ENCODE measurements at regions not wholly inside any gene's neighbourhood (a gene's known extent, or its start where the extent isn't known, plus 50 kb on each side); places are given as distances from the start of the nearest gene placed in this dataset.

GRCh38 chr6:27076116-27076515 is 171.4 kb upstream of the PRSS16 start (continued):
- TF ChIP-seq ARID5B (CRISPR knock-in tag; IDR thresholded peaks at IDR 0.05) (peak; percentile 25; the same call in 1 of the 2 replicates), MED1 (CRISPR knock-in tag; IDR thresholded peaks at IDR 0.05) (0 out of 2 replicates have a peak, but pooled peaks have one; percentile 10), ZNF34 (CRISPR knock-in tag; IDR thresholded peaks at IDR 0.05; ENCODE audit: borderline replicate concordance) (no peak), TRAFD1 (CRISPR knock-in tag; IDR thresholded peaks at IDR 0.05; ENCODE audit: borderline replicate concordance) (no peak), ZSCAN31 (CRISPR knock-in tag; IDR thresholded peaks at IDR 0.05; ENCODE audit: low read depth) (no peak), MED13 (CRISPR knock-in tag; IDR thresholded peaks at IDR 0.05) (no peak), TBL1XR1 (IDR thresholded peaks at IDR 0.05; ENCODE audit: borderline replicate concordance, low read length, partially characterized antibody) (no peak), BCL6 (CRISPR knock-in tag; IDR thresholded peaks at IDR 0.05) (0 out of 2 replicates have a peak, but pooled peaks have one; percentile 16), ZFAT (CRISPR knock-in tag; conservative IDR thresholded peaks at IDR 0.05) (no peak), GMEB2 (CRISPR knock-in tag; IDR thresholded peaks at IDR 0.05; ENCODE audit: low read depth) (no peak), ZNF317 (CRISPR knock-in tag; IDR thresholded peaks at IDR 0.05) (no peak), FOXO4 (CRISPR knock-in tag; conservative IDR thresholded peaks at IDR 0.05) (no peak), HCFC1 (IDR thresholded peaks at IDR 0.05; ENCODE audit: low read depth, low read length) (no peak), NFKB2 (CRISPR knock-in tag; IDR thresholded peaks at IDR 0.05; ENCODE audit: borderline replicate concordance) (no peak), ZNF282 (IDR thresholded peaks at IDR 0.05; ENCODE audit: partially characterized antibody) (no peak), ZIK1 (CRISPR knock-in tag; IDR thresholded peaks at IDR 0.05; ENCODE audit: borderline replicate concordance, low read depth) (no peak), GABPA (IDR thresholded peaks at IDR 0.05; ENCODE audit: low read depth, low read length) (no peak), GABPA (CRISPR knock-in tag; IDR thresholded peaks at IDR 0.05; ENCODE audit: low read depth) (no peak), HOMEZ (CRISPR knock-in tag; IDR thresholded peaks at IDR 0.05; ENCODE audit: low read depth) (no peak), MTA3 (CRISPR knock-in tag; IDR thresholded peaks at IDR 0.05) (no peak), SOX13 (IDR thresholded peaks at IDR 0.05) (no peak), SOX13 (CRISPR knock-in tag; conservative IDR thresholded peaks at IDR 0.05 in 1 of 2, IDR thresholded peaks at IDR 0.05 in 1 of 2) (peak in 1 of 2 experiments; percentile 82; a peak in 1 of 4 replicates)

Measured in HepG2 (cell line).